PFSK-1 (cell line): ENCODE measurements at regions not wholly inside any gene's neighbourhood (a gene's known extent, or its start where the extent isn't known, plus 50 kb on each side); places are given as distances from the start of the nearest gene placed in this dataset.
A peak's percentile ranks its signal among the peaks of the same experiment; 100 is the strongest.

Experiments
- FOXP2 ChIP-seq: optimal IDR thresholded peaks from 2 replicates; pipeline ENCODE3; 2011; ENCODE audit warnings: borderline replicate concordance, control low read depth, inconsistent platforms; ENCODE audit not compliant: insufficient read depth; ENCODE audit errors: extremely low read length, extremely low read depth
- POLR2AphosphoS5 ChIP-seq: IDR thresholded peaks from 2 replicates; pipeline ENCODE4 v1.6.1; 2012; ENCODE audit warnings: low read depth, mild to moderate bottlenecking, control low read depth, low read length, moderate library complexity
- SIN3A ChIP-seq: IDR thresholded peaks from 2 replicates; pipeline ENCODE4 v1.6.1; 2012; ENCODE audit warnings: mild to moderate bottlenecking, low read length, moderate library complexity, borderline replicate concordance; ENCODE audit not compliant: insufficient read depth
- TAF1 ChIP-seq: IDR thresholded peaks from 2 replicates; pipeline ENCODE4 v1.6.1; 2012; ENCODE audit warnings: low read length, control low read depth, borderline replicate concordance; ENCODE audit not compliant: insufficient read depth
- TF ChIP-seq, protein P1 (sequence below), 2 experiments: IDR thresholded peaks; 2 replicates each; pipeline versions ENCODE4 v1.6.1 to v1.8.0; 2011 to 2012; ENCODE audit warnings: low read depth in 2 of 2, low read length in 2 of 2, control low read depth in 1 of 2, inconsistent platforms in 1 of 2, mild to moderate bottlenecking in 1 of 2, moderate library complexity in 1 of 2; ENCODE audit not compliant: insufficient read depth in 1 of 2

DNA sequence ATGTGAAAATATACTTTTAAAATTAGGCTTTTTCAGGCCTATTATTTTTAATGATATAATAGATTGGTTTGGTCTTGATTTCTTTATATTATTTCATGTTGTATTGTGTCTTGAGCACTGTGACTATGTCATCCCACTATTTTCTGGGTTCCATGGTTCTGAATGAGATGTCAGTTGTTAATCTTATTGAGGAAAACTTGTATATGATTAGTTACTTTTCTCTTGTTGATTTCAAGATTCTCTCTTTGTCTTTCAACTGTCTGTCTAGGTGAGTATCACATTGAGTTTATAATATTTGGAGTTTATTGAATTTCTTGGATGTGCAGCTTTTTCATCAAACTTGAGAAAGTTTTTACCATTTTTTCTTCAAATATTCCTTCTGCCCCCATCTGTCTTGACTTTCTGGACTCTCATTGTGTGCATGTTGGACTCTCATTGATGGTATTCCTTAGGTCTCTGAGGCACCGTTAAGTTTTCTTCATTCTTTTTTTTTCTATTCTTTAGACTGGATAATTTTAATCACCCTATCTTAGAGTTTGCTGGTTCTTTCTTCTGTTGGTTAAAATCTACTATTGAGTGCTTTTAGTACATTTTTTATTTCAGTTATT is 175.8 kb downstream of the TMEM167A start:
- no peak for TF ChIP-seq TAF1
- TF ChIP-seq FOXP2 = no peak
- TF ChIP-seq, protein P1, sequence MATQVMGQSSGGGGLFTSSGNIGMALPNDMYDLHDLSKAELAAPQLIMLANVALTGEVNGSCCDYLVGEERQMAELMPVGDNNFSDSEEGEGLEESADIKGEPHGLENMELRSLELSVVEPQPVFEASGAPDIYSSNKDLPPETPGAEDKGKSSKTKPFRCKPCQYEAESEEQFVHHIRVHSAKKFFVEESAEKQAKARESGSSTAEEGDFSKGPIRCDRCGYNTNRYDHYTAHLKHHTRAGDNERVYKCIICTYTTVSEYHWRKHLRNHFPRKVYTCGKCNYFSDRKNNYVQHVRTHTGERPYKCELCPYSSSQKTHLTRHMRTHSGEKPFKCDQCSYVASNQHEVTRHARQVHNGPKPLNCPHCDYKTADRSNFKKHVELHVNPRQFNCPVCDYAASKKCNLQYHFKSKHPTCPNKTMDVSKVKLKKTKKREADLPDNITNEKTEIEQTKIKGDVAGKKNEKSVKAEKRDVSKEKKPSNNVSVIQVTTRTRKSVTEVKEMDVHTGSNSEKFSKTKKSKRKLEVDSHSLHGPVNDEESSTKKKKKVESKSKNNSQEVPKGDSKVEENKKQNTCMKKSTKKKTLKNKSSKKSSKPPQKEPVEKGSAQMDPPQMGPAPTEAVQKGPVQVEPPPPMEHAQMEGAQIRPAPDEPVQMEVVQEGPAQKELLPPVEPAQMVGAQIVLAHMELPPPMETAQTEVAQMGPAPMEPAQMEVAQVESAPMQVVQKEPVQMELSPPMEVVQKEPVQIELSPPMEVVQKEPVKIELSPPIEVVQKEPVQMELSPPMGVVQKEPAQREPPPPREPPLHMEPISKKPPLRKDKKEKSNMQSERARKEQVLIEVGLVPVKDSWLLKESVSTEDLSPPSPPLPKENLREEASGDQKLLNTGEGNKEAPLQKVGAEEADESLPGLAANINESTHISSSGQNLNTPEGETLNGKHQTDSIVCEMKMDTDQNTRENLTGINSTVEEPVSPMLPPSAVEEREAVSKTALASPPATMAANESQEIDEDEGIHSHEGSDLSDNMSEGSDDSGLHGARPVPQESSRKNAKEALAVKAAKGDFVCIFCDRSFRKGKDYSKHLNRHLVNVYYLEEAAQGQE (IDR thresholded peaks at IDR 0.05; ENCODE audit: insufficient read depth in 1 of 2, low read depth in 2 of 2, low read length in 2 of 2) = no peak
- no peak for TF ChIP-seq SIN3A
- no peak for TF ChIP-seq POLR2AphosphoS5

- TF ChIP-seq FOXP2 (no peak), POLR2AphosphoS5 (no peak), TAF1 (no peak), SIN3A (no peak)
- TF ChIP-seq, protein P1 (IDR thresholded peaks at IDR 0.05; ENCODE audit: insufficient read depth in 1 of 2, low read depth in 2 of 2, low read length in 2 of 2) = 0 out of 4 replicates have a peak, but pooled peaks of 1 of the 2 experiments have one; percentile 19
Measured at GRCh38 chr5:82894716-82895115, 182.5 kb downstream of the TMEM167A start.

DNA sequence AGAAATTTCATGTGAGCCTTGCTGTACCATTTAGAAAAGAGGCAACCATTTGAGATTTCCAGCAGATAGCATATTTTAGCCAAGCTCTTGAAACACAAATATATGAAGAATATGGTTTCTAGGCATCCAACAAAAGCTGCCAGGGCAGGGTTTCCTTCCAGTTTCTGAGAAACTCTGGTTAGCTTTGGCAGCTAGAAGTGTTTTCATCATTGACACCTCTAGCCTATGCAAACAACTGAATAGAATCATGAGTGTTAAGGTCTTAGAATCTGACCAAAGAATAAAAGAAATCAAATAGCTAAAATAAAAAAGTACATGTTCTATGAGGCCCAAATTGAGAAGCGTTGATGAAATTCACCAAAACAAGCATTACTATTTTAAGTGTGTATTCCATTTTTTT is 188.1 kb downstream of the TMEM167A start:
- TF ChIP-seq TAF1 (no peak), SIN3A (no peak), FOXP2 (no peak)

- TF ChIP-seq SIN3A = no peak
- TF ChIP-seq, protein P1 (IDR thresholded peaks at IDR 0.05; ENCODE audit: insufficient read depth in 1 of 2, low read depth in 2 of 2, low read length in 2 of 2) = no peak
- TF ChIP-seq TAF1 = no peak
- no peak for TF ChIP-seq POLR2AphosphoS5
- no peak for TF ChIP-seq FOXP2
Measured at GRCh38 chr5:82886911-82887310, 190.3 kb downstream of the TMEM167A start.

DNA sequence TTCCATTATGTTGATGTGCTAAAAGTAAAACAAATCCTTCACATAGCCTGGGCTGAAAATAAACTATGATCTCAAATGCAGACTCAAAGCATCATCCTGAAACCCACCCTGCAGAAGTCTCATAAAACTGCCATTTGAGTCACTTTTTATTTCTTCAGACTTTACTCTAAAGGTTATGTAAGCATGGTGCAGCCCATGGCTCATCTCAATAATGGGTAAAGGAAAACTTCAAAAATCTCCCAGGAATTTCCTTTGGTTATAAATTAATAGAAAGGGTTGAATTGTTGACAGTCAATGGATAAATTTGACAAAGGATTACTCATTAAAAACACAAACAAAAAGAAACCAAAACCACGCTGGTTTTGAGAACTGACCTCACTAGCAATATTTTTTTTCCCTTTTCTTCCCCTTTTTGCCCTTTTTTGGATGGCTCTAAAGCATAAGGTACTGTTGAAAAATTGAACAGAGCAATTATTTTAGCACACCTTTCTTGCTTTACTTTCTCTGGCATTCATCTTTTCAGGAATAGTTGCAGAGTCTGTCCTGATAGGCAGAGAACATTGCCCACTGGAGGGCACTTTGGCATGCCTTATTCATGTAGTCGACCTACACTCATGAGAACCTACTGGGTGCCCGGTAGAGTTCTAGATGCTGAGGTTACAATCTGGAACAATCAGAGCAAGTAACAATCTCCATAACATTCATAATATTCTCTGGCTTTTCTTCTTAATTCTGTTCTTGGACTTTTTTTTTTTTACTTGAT is 191.4 kb downstream of the TMEM167A start:
- TF ChIP-seq, protein P1 (IDR thresholded peaks at IDR 0.05; ENCODE audit: insufficient read depth in 1 of 2, low read depth in 2 of 2, low read length in 2 of 2) = no peak
- TF ChIP-seq POLR2AphosphoS5 = no peak
- TF ChIP-seq TAF1 = no peak
- TF ChIP-seq SIN3A = no peak
- no peak for TF ChIP-seq FOXP2
